OCI-LY7 (cell line): ENCODE measurements at regions not wholly inside any gene's neighbourhood (a gene's known extent, or its start where the extent isn't known, plus 50 kb on each side); places are given as distances from the start of the nearest gene placed in this dataset.
"Not testable (repeated sequence)": the region's sequence is repeated elsewhere in the genome, so short reads cannot be mapped to it uniquely, and the experiment has no call there.

Experiments
- BruUV-seq: library from RNA; stranded (reverse); fragments of 400-500 nt; replicated peaks from 2 replicates; lab custom pipeline; 2021; lab: Mats Ljungman, UMichigan
- CTCF ChIA-PET: fragments of 300-600 bp; sonication (Branson Sonifier 250); formaldehyde crosslinking; loops from one replicate; lab custom pipeline; 2022; ENCODE audit warnings: antibody characterized with exemption; ENCODE audit not compliant: unreplicated experiment; lab: Charles Lee
- POLR2A ChIA-PET: fragments of 300-600 bp; sonication (Branson Sonifier 250); formaldehyde crosslinking; loops from one replicate; lab custom pipeline; 2022; ENCODE audit warnings: antibody characterized with exemption; lab: Charles Lee
- DNase-seq: peaks from one replicate; pipeline ENCODE4 v3.0.0-alpha.2; 2015; ENCODE audit warnings: low spot score
- H2AFZ ChIP-seq: fragments of 200-600 bp; sonication (generic), shearing (Covaris generic); 2 replicates; pipeline ENCODE4 v1.6.1; 2014; ENCODE audit warnings: mild to moderate bottlenecking, antibody characterized with exemption, low read length, moderate library complexity
- H3K27ac ChIP-seq: fragments of 200-600 bp; sonication (generic); 2 replicates; pipeline ENCODE4 v1.5.1; 2014; ENCODE audit warnings: mixed run types, low read depth, mild to moderate bottlenecking, moderate library complexity, low read length, inconsistent platforms; ENCODE audit not compliant: poor library complexity, severe bottlenecking
- H3K36me3 ChIP-seq: fragments of 200-600 bp; sonication (generic); 2 replicates; pipeline ENCODE4 v1.6.1; 2014; ENCODE audit warnings: mild to moderate bottlenecking, antibody characterized with exemption, low read length, moderate library complexity, mixed read lengths; ENCODE audit not compliant: insufficient read depth
- H3K4me1 ChIP-seq: fragments of 200-600 bp; sonication (generic); 2 replicates; pipeline ENCODE4 v1.5.1; 2014; ENCODE audit warnings: mild to moderate bottlenecking, low read length; ENCODE audit not compliant: insufficient read depth, poor library complexity, severe bottlenecking
- H3K4me2 ChIP-seq: fragments of 200-600 bp; sonication (generic); 2 replicates; pipeline ENCODE4 v1.6.1; 2014; ENCODE audit warnings: mild to moderate bottlenecking, low read length
- H3K4me3 ChIP-seq: fragments of 200-600 bp; sonication (generic); 2 replicates; pipeline ENCODE4 v1.5.1; 2014; ENCODE audit warnings: mild to moderate bottlenecking, low read depth, low read length; ENCODE audit not compliant: poor library complexity, severe bottlenecking
- H3K79me2 ChIP-seq: fragments of 200-600 bp; sonication (generic); 2 replicates; pipeline ENCODE4 v1.6.1; 2016; ENCODE audit warnings: low read depth, mild to moderate bottlenecking, low read length, moderate library complexity, mixed read lengths; ENCODE audit not compliant: insufficient read depth
- H3K9me2 ChIP-seq: fragments of 200-600 bp; sonication (generic); 2 replicates; pipeline ENCODE4 v1.6.1; 2016; ENCODE audit warnings: mild to moderate bottlenecking, low read length, mixed read lengths; ENCODE audit not compliant: insufficient read depth
- H3K9me3 ChIP-seq: fragments of 200-600 bp; sonication (generic); 2 replicates; pipeline ENCODE4 v1.6.1; 2014; ENCODE audit warnings: mild to moderate bottlenecking, mixed run types, low read length, mixed read lengths
- H4K20me1 ChIP-seq: fragments of 200-600 bp; sonication (generic); 2 replicates; pipeline ENCODE4 v1.6.1; 2014; ENCODE audit warnings: mild to moderate bottlenecking, antibody characterized with exemption, low read length, moderate library complexity, mixed read lengths; ENCODE audit not compliant: insufficient read depth
- EZH2phosphoT487 ChIP-seq: fragments of 200-600 bp; sonication (generic); IDR thresholded peaks from 2 replicates; pipeline ENCODE4 v1.6.1; 2018; ENCODE audit warnings: low read depth, borderline replicate concordance, mild to moderate bottlenecking, mixed run types, antibody characterized with exemption, low read length, moderate library complexity, mixed read lengths
- intact Hi-C: fragments of 100-400 bp; cut with micrococcal nuclease; formaldehyde crosslinking; loops from one replicate; pipeline ENCODE4 v1.10.0; 2022; ENCODE audit not compliant: unreplicated experiment
- TF ChIP-seq, protein P1 (sequence below): fragments of 200-600 bp; sonication (generic); conservative IDR thresholded peaks from 2 replicates; pipeline ENCODE4 v1.5.1; 2014; ENCODE audit warnings: mild to moderate bottlenecking, antibody characterized with exemption, low read length, moderate library complexity, mixed read lengths

DNA sequence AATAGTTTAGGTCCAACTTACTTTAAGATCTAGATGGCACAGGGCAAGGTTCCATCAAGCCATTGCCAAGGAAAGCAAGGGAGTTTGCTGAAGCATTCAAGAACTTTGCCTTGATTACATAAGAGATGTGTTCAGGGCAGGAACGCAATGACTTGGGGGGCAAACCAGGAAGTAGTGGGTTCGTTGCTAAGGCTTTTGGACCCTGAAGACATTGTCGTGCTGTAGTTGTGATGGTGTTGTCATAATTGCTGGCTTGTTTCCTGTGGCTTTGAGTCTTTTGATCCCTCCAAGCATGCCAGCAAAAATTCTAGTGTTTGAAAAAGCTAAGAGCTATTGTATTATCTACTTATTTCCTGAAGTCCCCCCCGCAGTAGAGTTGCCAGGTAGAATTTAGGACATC lies 70.7 kb upstream of the HNF1B start:
- no peak overlapping the region for H3K4me3 ChIP-seq
- no peak overlapping the region for H3K4me2 ChIP-seq
- ChIA-PET POLR2A (no interaction called here), CTCF (interaction anchor here (0.6 kb wide), 1 partner anchor 639 kb away, joined by 3 read pairs; no protein-coding TSS in a partner anchor)
- no peak overlapping the region for H2AFZ ChIP-seq
- no peak overlapping the region for H3K27ac ChIP-seq
- TF ChIP-seq EZH2phosphoT487, result no peak
- TF ChIP-seq, protein P1, sequence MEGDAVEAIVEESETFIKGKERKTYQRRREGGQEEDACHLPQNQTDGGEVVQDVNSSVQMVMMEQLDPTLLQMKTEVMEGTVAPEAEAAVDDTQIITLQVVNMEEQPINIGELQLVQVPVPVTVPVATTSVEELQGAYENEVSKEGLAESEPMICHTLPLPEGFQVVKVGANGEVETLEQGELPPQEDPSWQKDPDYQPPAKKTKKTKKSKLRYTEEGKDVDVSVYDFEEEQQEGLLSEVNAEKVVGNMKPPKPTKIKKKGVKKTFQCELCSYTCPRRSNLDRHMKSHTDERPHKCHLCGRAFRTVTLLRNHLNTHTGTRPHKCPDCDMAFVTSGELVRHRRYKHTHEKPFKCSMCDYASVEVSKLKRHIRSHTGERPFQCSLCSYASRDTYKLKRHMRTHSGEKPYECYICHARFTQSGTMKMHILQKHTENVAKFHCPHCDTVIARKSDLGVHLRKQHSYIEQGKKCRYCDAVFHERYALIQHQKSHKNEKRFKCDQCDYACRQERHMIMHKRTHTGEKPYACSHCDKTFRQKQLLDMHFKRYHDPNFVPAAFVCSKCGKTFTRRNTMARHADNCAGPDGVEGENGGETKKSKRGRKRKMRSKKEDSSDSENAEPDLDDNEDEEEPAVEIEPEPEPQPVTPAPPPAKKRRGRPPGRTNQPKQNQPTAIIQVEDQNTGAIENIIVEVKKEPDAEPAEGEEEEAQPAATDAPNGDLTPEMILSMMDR, result no peak
- no TSS peak for BruUV-seq
- H3K9me3 ChIP-seq, result no peaks in the 10 kb centered on the region
- peaks cover 26% of the 10 kb centered on the region for H3K4me1 ChIP-seq
- intact Hi-C loops, result loop anchor here (5.0 to 10.0 kb wide), 3 partner anchors 111 to 291 kb away; partner anchors contain the start of gene SYNRG
- H4K20me1 ChIP-seq, result no peaks in the 10 kb centered on the region
- H3K79me2 ChIP-seq, result no peaks in the 10 kb centered on the region
- no peaks in the 10 kb centered on the region for H3K36me3 ChIP-seq
- DNase-seq, result no peak
- no peaks in the 10 kb centered on the region for H3K9me2 ChIP-seq

DNA sequence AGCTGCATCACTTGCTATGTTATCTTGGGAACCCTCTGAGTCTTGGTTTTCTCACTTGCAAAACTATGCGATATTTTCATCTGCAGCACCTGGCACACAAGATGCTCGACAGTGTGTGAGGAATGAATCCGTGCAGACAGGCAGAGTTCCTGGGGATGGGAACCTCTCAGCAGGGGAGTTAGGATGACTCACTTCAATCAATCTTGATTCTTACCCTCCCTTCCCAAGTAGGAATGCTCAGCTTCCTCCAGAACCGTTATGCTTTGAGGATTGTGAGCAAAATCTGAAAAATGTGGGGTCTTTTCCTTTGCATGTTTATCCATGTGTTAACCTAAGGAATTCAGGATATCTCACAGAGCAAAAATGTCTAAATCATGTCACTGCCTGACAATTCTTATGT lies 68.9 kb upstream of the HNF1B start:
- H3K4me2 ChIP-seq, result no peak overlapping the region
- H3K36me3 ChIP-seq, result no peaks in the 10 kb centered on the region
- intact Hi-C loops, result loop anchor here (10.0 kb wide), 2 partner anchors 109 to 289 kb away; no protein-coding TSS in a partner anchor
- CTCF ChIA-PET, result no interaction called here
- no peaks in the 10 kb centered on the region for H3K79me2 ChIP-seq
- TF ChIP-seq EZH2phosphoT487, result no peak
- TF ChIP-seq, protein P1, result no peak
- POLR2A ChIA-PET, result no interaction called here
- peaks cover 8% of the 10 kb centered on the region for H3K4me1 ChIP-seq
- no peaks in the 10 kb centered on the region for H4K20me1 ChIP-seq
- no peak overlapping the region for H2AFZ ChIP-seq
- no peaks in the 10 kb centered on the region for H3K9me3 ChIP-seq
- no peak for DNase-seq
- H3K4me3 ChIP-seq, result no peak overlapping the region
- H3K9me2 ChIP-seq, result no peaks in the 10 kb centered on the region
- BruUV-seq, result no TSS peak
- no peak overlapping the region for H3K27ac ChIP-seq

DNA sequence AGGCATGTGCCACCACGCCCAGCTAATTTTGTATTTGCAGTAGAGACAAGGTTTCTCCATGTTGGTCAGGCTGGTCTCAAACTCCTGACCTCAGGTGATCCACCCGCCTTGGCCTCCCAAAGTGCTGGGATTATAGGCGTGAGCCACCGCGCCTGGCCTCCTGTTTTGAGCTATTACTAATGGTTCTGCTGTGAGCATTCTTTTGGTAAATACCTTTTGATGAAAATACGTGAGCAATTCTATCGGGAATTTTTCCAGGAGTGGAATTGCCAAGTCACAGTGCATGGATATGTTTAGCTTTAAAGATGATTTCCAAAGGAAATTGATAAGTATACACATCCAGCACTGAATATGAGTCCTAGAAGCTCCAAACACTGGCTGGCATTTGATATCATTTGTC lies 64.0 kb upstream of the HNF1B start:
- H3K27ac ChIP-seq, DNase-seq, H3K4me3 ChIP-seq, H3K9me3 ChIP-seq, H3K4me1 ChIP-seq, H3K9me2 ChIP-seq, H2AFZ ChIP-seq, CTCF ChIA-PET, H4K20me1 ChIP-seq, intact Hi-C loops, POLR2A ChIA-PET, H3K79me2 ChIP-seq, H3K36me3 ChIP-seq, BruUV-seq, H3K4me2 ChIP-seq: not testable (repeated sequence)
